ENCODE measurements at regions not wholly inside any gene's neighbourhood (a gene's known extent, or its start where the extent isn't known, plus 50 kb on each side); places are given as distances from the start of the nearest gene placed in this dataset.

GRCh38 chr1:86296305-86297205, 99.6 kb downstream of the ODF2L start:
- DNase-seq (ENCODE audit: low read depth): no peak

GRCh38 chr1:86289746-86290145, 106.4 kb downstream of the ODF2L start:
- no peak for DNase-seq (ENCODE audit: low read depth)

- no peak for DNase-seq (ENCODE audit: low read depth)
Measured at GRCh38 chr1:86289161-86289560, 107.0 kb downstream of the ODF2L start.

GRCh38 chr1:86288586-86289147, 107.5 kb downstream of the ODF2L start:
- DNase-seq (ENCODE audit: low read depth): no peak

- DNase-seq (ENCODE audit: low read depth): no peak
Measured at GRCh38 chr1:86285796-86286195, 110.3 kb downstream of the ODF2L start.

GRCh38 chr1:86282611-86283010, 113.5 kb downstream of the ODF2L start:
- DNase-seq (ENCODE audit: low read depth): no peak

- peak; percentile 16 for DNase-seq (ENCODE audit: low read depth)
Measured at GRCh38 chr1:86277936-86278335, 118.2 kb downstream of the ODF2L start.

GRCh38 chr1:86273066-86273465, 116.5 kb upstream of the COL24A1 start:
- no peak for DNase-seq (ENCODE audit: low read depth)

GRCh38 chr1:86272083-86272482, 115.5 kb upstream of the COL24A1 start:
- DNase-seq (ENCODE audit: low read depth): no peak

GRCh38 chr1:86271046-86271445, 114.5 kb upstream of the COL24A1 start:
- DNase-seq (ENCODE audit: low read depth): no peak

- DNase-seq (ENCODE audit: low read depth): peak; percentile 42
Measured at GRCh38 chr1:86263101-86263500, 106.5 kb upstream of the COL24A1 start.

GRCh38 chr1:86260476-86260875, 103.9 kb upstream of the COL24A1 start:
- no peak for DNase-seq (ENCODE audit: low read depth)

GRCh38 chr1:86259390-86259789, 102.8 kb upstream of the COL24A1 start:
- peak; percentile 60 for DNase-seq (ENCODE audit: low read depth)

- DNase-seq (ENCODE audit: low read depth): no peak
Measured at GRCh38 chr1:86258101-86258500, 101.5 kb upstream of the COL24A1 start.

- DNase-seq (ENCODE audit: low read depth): peak; percentile 40
Measured at GRCh38 chr1:86247597-86248279, 91.2 kb upstream of the COL24A1 start.

GRCh38 chr1:86245566-86246190, 89.1 kb upstream of the COL24A1 start:
- DNase-seq (ENCODE audit: low read depth): no peak

GRCh38 chr1:86239894-86240293, 83.3 kb upstream of the COL24A1 start:
- no peak for DNase-seq (ENCODE audit: low read depth)

GRCh38 chr1:86239490-86239889, 82.9 kb upstream of the COL24A1 start:
- DNase-seq (ENCODE audit: low read depth): no peak

- DNase-seq (ENCODE audit: low read depth): no peak
Measured at GRCh38 chr1:86238226-86238625, 81.7 kb upstream of the COL24A1 start.

GRCh38 chr1:86235852-86236251, 79.3 kb upstream of the COL24A1 start:
- DNase-seq (ENCODE audit: low read depth): no peak

GRCh38 chr1:86233403-86233802, 76.8 kb upstream of the COL24A1 start:
- no peak for DNase-seq (ENCODE audit: low read depth)

- peak; percentile 47 for DNase-seq (ENCODE audit: low read depth)
Measured at GRCh38 chr1:86231076-86231475, 74.5 kb upstream of the COL24A1 start.
